CD4-positive, alpha-beta T cell treated with Interleukin-1 beta for 1 hour (primary cell): ENCODE measurements at regions not wholly inside any gene's neighbourhood (a gene's known extent, or its start where the extent isn't known, plus 50 kb on each side); places are given as distances from the start of the nearest gene placed in this dataset.

Source experiments
- DNase-seq, 2 donors: peaks; one replicate each; pipeline ENCODE4 v3.0.0-alpha.2; 2020 to 2022

- DNase-seq = no peak
These were observed 503.2 kb upstream of the MKI67 start for GRCh38 chr10:128629111-128630096.

GRCh38 chr10:128630787-128631252 lies 504.6 kb upstream of the MKI67 start:
- DNase-seq = no peak

GRCh38 chr10:128631801-128632241 lies 505.6 kb upstream of the MKI67 start:
- DNase-seq = no peak

DNA sequence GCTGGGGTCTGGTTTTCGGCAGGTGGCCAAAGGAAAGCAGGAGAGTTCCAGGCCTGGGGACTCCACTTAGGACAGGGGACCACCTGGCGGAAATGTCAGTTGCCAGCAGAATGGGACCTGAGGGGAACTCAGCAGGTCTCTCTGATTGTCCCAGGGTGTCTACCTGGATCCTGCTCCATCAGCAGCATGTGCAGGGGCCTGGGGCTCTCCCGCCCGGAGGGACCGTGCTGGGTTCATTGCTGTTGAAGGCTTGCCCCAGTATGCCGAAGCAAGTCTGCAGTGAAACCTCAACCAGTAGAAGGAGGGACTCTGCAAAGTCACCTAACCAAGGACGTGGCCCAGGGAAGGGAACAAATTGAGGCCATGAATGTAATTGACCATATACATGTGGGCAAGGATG lies 506.5 kb upstream of the MKI67 start:
- DNase-seq = no peak

GRCh38 chr10:128633864-128634540 lies 507.8 kb upstream of the MKI67 start:
- no peak for DNase-seq

DNA sequence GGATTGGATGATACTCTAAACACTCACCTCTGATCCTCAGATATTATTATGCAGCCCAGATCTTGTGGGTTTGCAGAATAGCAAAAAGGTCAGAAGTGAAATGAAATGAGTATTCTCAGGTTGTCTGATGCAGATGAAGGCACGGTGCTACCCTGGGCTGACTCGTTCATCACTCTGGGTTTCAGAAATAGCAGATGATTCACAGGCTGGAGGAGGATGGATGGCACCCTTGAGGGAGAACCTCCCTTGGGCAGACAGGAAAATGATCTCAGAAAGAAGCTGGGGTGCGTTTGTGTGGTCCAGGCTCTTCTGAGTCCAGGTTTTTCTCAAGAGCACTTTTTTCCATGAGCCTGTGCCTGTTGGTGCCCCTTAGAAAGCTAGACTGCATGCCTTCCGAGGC lies 515.8 kb upstream of the MKI67 start:
- DNase-seq = no peak

GRCh38 chr10:128642502-128642901 lies 516.3 kb upstream of the MKI67 start:
- DNase-seq = no peak

DNA sequence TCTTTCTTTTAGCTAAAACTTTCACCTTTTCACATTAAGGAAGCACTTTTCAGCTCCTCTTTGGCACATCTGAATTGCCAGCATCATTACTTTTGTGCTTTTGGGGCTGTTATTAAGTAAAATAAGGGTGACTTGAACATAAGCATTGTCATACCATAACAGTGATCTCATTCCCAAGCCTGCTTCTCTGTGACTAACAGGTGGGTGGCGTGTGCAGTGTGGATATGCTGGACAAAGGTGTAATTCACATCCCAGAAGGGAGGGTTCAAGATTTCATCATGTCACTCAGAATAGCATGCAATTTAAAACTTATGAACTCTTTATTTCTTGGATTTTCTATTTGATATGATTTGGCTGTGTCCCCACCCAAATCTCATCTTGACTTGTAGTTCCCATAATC lies 517.4 kb upstream of the MKI67 start:
- DNase-seq = no peak

DNA sequence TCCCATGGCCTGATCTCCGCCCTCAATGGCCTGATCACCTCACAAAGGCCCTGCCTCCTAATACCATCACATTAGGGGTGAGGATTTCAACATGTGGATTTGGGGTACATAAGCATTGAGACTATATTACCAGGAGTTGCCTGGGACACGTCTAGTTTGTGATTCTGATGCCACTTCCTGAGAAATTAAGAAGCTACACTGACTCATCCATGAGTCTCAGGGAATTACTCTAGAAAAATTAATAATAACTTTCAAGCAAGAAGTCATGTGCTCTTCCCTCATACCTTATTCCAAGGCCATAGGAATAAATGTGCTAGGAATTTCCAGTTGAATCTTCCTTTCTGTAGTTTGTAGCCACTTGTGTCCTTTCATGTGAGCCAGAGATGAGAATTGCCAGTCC lies 519.3 kb upstream of the MKI67 start:
- DNase-seq = no peak

GRCh38 chr10:128646956-128647355 lies 520.7 kb upstream of the MKI67 start:
- DNase-seq = no peak

DNA sequence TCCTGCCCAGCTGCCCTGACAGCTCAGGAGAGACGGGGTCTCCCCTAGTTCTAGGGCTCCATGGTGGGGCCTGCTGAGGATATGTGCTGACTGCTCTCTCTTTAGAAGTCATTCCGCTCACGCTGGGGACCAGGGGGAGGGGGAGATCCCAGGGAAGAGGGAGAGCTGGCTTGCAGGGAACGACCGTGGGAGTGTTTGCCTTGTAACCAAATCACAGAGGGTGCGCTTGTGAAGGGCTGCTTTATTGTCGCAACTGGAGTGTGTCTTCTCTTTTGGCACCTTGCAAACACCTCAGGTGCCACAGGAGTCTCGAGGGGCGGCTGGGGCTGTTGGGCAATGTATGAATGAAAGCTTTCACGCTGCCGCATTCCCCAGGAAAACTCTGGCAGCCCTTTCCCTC lies 531.3 kb upstream of the MKI67 start:
- DNase-seq = no peak

DNA sequence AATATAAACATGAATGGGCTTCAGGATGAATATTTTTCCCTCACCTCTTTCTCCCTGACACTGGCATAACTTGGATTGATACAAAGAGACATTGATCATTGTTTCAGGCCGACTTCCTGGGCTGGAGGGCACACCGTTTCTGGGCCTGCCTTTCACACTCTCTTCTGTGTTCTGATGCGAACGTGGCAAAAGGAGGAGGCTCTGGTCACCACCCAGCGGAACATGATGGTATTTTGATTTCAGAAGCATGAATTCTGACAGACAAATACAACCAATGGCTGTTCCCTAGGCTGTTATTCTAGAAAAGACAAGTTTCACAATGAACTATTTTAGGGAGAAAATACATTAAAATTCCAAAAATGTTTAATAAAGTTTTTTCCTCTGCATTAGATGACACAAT lies 534.5 kb upstream of the MKI67 start:
- no peak for DNase-seq

DNA sequence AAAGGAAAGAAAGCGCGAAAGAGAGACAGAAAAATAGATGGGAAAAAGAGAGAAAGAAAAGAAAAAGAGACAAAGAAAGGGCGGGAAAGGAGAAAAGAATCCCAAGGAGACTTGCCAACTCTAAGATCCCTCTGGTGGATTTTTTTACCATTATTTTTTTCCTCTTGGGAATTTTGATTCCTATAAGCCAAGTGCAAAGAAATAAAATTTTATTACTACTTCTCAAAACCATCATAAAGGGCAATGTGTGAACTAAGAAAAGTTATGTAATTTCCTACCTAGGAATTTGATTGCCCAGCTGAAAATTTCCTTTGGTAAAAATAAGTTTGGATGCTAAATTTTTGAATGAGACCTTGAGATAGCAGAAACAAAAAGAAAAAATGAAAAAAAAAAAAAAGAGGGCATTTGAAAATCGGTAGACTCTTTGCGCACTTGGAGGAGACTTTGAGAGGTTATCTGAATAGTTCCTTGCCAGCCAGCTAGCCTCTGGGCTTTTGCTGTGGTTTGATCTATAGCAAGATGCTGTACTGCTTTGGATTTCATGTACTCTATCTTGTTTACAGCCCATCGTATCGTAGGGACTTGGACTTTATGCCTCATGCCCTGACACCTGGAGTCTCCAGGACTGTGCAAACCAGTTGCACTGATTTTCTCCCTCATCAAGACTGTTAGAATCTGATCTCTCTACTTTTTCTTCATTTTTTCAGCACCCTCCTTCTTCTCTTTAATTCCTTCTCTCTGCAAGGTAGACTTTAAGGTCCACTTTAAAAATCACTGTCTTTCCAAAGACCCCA lies 535.4 kb upstream of the MKI67 start:
- no peak for DNase-seq

DNA sequence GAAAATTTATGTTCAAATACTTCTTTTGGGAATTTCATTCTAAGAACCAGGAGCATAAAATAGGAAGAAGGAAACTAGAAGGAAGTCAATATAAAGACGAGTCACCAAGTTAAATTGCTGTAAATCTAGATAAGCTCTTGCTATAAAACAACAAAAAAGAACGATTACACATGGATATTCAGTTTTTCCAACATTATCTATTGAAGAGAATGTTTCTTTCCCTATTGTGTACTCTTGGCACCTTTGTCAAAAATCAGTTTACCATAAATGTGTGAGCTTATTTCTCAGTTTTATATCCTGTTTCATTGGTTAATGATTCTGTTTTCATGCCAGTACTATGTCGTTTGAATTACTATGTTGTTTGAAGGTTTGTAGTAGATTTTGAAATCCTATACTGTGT lies 536.3 kb upstream of the MKI67 start:
- DNase-seq = no peak

DNA sequence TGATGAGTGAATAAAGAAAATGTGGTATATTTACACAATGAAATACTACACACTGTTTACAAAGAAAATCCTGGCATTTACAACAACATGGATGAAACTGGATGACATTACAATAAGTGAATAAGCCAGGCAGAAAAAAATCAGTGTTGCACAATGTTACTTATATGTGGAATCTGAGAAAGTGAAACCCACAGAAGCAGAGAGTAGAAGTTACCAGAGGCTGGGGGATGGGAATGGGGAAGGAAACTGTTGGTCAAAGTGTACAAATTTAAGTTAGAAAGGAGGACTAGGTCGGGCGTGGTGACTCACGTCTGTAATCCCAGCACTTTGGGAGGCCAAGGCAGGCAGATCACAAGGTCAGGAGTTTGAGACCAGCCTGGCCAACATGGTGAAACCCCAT lies 538.5 kb upstream of the MKI67 start:
- DNase-seq = no peak

- no peak for DNase-seq
These were observed 549.2 kb upstream of the MKI67 start for GRCh38 chr10:128675405-128675804.

GRCh38 chr10:128680116-128680515 lies 553.9 kb upstream of the MKI67 start:
- DNase-seq = no peak

DNA sequence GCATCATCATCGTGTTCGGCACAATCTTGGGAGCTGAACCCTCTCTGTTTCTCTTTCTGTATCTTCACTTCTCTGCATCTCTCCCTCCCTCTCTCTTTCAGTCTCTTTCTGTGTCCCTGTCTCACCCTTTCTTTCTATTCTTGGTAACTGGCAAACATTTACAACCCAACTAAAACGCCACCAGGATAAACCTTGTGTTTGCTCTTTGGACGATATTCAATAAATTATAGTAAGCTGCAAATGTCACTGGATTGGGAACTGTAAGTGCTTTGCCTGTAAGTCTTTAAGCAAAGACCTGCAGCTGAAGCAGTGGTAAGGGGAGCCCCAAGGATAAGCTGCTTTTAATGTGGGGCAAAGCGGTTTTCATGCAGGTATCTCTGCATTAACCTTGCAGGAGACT lies 558.0 kb upstream of the MKI67 start:
- DNase-seq = no peak

DNA sequence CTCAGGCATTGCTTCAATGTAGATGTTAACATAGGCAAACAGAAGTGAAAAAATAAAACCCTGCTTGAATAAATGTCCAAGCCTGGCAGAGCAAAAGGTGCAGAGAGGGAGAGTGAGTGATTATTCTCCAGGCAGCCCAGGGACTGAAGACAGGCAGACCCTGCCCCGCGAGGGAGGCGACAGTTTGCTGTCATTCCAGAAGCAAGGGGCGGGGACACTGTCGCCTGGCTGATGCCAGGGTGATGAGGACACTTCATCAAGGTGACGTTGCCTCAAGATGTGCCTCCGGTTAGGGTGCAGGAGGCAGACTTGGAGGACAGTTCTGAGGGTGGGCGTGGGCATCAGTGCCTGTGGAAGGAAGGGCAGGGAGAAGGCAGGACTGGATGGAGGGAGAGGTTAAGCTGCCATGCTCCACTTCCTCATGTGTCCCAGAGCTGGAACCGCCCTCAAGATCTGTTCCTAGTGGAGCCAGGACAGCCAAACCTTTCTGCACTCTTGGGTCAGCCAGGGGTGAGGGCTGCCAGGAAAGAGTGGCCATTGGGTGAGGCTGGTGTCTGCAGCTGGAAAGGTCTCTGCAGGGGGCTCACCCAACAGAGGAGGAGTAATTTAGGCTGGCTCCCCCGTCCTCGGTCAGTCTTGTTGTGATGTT lies 560.5 kb upstream of the MKI67 start:
- no peak for DNase-seq

DNA sequence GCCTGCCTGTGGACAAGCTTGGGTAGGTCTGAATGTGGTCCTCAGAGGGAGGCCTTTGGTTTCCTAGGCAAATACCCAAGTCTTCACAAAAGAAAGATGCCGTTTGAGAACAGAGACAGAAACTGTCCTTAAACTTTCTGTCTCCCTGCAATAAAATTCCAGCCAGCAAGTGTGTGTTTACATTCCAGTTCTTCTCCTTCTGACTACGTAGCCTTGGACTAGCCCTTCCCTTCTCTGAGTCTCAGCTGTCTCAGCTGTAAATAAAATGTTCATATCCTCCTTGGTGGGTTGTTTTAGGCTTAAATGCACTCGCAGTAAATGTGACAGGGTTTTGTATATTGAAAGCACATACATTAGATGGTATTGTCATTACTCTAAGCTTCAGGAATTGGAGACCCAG lies 561.2 kb upstream of the MKI67 start:
- DNase-seq = no peak

DNA sequence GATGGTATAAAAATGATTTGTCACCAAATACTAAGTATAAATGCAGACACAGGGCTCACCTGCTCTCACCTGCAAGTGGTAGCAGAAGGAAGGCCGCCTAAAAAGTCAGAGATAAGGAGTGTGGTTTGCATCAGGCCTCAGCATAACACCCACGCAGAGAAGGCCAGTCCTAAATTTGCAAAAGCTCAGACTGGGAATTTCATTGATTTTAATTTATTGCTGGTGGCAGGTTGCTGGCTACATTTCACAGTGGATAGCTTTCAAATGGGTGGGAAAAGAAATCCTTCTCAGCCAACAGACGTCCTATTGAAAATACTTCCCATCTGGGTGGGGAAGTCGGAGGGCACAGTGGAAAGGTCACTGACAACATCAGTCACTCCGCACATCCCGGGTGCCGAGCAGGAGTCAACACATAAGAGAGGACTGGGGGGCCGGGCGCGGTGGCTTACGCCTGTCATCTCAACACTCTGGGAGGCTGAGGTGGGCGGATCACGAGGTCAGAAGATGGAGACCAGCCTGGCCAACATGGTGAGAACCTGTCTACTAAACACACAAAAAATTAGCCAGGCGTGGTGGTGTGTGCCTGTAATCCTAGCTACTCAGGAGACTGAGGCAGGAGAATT lies 561.8 kb upstream of the MKI67 start:
- DNase-seq = no peak

DNA sequence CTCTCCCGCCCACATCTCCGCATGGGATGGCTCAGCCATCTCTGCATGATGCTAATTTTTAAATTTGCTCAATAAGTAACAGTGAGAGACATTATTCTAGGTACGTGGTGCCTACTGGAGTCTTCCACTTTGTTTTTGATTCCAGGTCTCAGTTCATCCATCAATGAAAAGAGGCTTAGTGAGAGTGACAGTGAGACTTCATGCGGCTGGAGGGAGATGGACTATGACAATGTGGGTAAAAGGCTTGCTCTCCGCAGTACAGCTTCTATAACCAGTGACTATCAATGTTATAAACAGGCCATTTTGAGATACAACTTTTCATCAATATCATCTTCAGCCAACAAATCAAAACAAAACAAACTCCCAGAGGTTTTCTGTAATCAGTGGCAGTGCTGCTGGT lies 563.4 kb upstream of the MKI67 start:
- DNase-seq = no peak
